Esophagus squamous epithelium (tissue), 5 donors: ENCODE measurements at regions not wholly inside any gene's neighbourhood (a gene's known extent, or its start where the extent isn't known, plus 50 kb on each side); places are given as distances from the start of the nearest gene placed in this dataset.

Experiments used
- DNase-seq: peaks from one replicate; lab custom pipeline; 2025; lab: John Stamatoyannopoulos, UW
- H3K27ac ChIP-seq, 4 donors: fragments of 200-600 bp; sonication (generic); one replicate each; pipeline ENCODE4 v1.5.1; 2016 to 2019; ENCODE audit warnings: mild to moderate bottlenecking in 1 of 4
- H3K27me3 ChIP-seq, 4 donors: fragments of 200-600 bp; sonication (generic); 1 replicate in 3 of 4; 2 replicates in 1 of 4; pipeline versions ENCODE4 v1.5.1 to v1.6.0; 2017 to 2021; ENCODE audit warnings: antibody characterized with exemption in 1 of 4
- H3K36me3 ChIP-seq, 3 donors: fragments of 200-600 bp; sonication (generic); one replicate each; pipeline ENCODE4 v1.5.1; 2016 to 2019
- H3K4me1 ChIP-seq, 3 donors: fragments of 200-600 bp; sonication (generic); one replicate each; pipeline ENCODE4 v1.5.1; 2017 to 2019
- H3K4me3 ChIP-seq, 4 donors: fragments of 200-600 bp; sonication (generic); 1 replicate in 3 of 4; 2 replicates in 1 of 4; pipeline ENCODE4 v1.5.1; 2016 to 2019; ENCODE audit warnings: mild to moderate bottlenecking in 2 of 4, moderate library complexity in 1 of 4
- H3K9me3 ChIP-seq, 3 donors: fragments of 200-600 bp; sonication (generic); one replicate each; pipeline ENCODE4 v1.5.1; 2016 to 2019
- POLR2A ChIP-seq, 4 donors: fragments of 450-650 bp; IDR thresholded peaks; one replicate each; pipeline ENCODE4 v1.6.1; 2017; ENCODE audit warnings: antibody characterized with exemption in 4 of 4, mild to moderate bottlenecking in 4 of 4, moderate library complexity in 3 of 4
- WGBS, 2 donors: methylation state at CpG; one replicate each; pipeline ENCODE4 v1.1.5; 2018; 5-methylcytosine and 5-hydroxymethylcytosine counted together
- intact Hi-C: fragments of 100-400 bp; cut with DNase I; formaldehyde crosslinking; loops from one replicate; pipeline ENCODE4 v1.15.0; 2022
- TF ChIP-seq, protein P1 (sequence below), 6 experiments: fragments of 450-650 bp in 4 of 6; fragments of 200-600 bp in 2 of 6; sonication (generic) in 2 of 6; IDR thresholded peaks; one replicate each; pipeline ENCODE4 v1.5.1; 2016 to 2019; ENCODE audit warnings: antibody characterized with exemption in 6 of 6, mild to moderate bottlenecking in 4 of 6, moderate library complexity in 4 of 6
- donor health status: DM: yes; HTN: yes; CAD: no.

DNA sequence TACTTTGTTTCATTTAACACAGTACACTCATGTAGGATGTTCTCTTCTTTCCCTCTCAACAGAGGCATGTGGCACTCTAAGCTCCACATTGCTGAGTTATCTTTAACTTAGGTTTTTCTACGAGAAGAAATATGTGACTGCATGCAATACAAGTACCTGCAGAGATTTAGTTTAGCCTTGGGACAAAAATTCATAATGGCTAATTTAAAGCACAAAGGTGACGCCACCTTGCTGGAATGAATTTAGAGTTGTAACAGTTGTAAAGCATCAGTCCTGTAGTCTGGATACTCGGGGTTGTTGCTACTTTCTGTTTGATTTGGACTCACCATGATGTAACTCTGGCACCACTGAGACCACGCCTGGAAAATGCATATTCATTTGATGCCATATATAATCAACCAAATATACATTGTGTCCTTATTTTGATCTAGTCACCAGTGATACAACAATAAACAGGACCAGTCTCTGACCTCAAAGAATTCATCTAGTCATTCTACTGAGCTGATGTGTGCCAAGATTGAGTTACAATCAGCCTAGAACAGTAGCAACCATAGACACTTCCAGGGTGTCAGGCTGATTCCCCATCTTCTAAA is 451.0 kb upstream of the ZFP42 start:
- H3K36me3 ChIP-seq = no peaks in the 10 kb centered on the region
- H3K4me3 ChIP-seq = no peak overlapping the region
- no peak for DNase-seq
- H3K27ac ChIP-seq = no peak overlapping the region
- H3K4me1 ChIP-seq = peaks cover 0 to 5% (median 0%) of the 10 kb centered on the region in 3 donors
- intact Hi-C loops = no loop called here
- TF ChIP-seq, protein P1, sequence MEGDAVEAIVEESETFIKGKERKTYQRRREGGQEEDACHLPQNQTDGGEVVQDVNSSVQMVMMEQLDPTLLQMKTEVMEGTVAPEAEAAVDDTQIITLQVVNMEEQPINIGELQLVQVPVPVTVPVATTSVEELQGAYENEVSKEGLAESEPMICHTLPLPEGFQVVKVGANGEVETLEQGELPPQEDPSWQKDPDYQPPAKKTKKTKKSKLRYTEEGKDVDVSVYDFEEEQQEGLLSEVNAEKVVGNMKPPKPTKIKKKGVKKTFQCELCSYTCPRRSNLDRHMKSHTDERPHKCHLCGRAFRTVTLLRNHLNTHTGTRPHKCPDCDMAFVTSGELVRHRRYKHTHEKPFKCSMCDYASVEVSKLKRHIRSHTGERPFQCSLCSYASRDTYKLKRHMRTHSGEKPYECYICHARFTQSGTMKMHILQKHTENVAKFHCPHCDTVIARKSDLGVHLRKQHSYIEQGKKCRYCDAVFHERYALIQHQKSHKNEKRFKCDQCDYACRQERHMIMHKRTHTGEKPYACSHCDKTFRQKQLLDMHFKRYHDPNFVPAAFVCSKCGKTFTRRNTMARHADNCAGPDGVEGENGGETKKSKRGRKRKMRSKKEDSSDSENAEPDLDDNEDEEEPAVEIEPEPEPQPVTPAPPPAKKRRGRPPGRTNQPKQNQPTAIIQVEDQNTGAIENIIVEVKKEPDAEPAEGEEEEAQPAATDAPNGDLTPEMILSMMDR (IDR thresholded peaks at IDR 0.05) = no peak
- no peak for TF ChIP-seq POLR2A (IDR thresholded peaks at IDR 0.05)
- no peaks in the 10 kb centered on the region for H3K27me3 ChIP-seq
- H3K9me3 ChIP-seq = no peaks in the 10 kb centered on the region
- 49 to 55% methylated on average over 4 of the region's 4 CpGs for whole genome bisulfite sequencing, 2 donors

DNA sequence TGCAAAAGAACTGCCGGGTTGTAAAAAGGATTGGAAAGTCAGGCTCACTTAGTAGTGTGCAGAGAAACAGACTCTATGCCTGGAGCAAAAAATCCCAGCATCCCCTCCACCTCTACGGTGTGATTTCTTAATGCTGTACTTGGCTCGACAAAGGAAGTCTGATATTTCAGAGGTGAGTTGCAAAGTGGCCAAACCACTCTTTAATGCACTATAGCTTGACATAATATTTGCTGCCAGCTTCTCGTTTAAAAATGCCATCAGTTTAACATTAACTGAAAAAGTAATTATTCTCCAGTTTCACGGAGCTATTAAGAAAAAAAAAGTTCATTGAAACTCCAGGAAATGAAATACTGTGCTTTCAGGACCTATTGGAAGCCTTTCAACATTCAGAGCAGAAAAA is 448.3 kb upstream of the ZFP42 start:
- WGBS, 2 donors = 9 to 21% methylated on average over 5 of the region's 5 CpGs
- Histone ChIP-seq H3K27ac (no peak overlapping the region), H3K9me3 (no peaks in the 10 kb centered on the region), H3K27me3 (no peaks in the 10 kb centered on the region), H3K4me1 (peaks cover 0 to 5% (median 0%) of the 10 kb centered on the region in 3 donors), H3K36me3 (no peaks in the 10 kb centered on the region), H3K4me3 (no peak overlapping the region)
- intact Hi-C loops = no loop called here
- TF ChIP-seq, protein P1 (IDR thresholded peaks at IDR 0.05) = no peak
- TF ChIP-seq POLR2A (IDR thresholded peaks at IDR 0.05) = no peak
- DNase-seq = no peak

DNA sequence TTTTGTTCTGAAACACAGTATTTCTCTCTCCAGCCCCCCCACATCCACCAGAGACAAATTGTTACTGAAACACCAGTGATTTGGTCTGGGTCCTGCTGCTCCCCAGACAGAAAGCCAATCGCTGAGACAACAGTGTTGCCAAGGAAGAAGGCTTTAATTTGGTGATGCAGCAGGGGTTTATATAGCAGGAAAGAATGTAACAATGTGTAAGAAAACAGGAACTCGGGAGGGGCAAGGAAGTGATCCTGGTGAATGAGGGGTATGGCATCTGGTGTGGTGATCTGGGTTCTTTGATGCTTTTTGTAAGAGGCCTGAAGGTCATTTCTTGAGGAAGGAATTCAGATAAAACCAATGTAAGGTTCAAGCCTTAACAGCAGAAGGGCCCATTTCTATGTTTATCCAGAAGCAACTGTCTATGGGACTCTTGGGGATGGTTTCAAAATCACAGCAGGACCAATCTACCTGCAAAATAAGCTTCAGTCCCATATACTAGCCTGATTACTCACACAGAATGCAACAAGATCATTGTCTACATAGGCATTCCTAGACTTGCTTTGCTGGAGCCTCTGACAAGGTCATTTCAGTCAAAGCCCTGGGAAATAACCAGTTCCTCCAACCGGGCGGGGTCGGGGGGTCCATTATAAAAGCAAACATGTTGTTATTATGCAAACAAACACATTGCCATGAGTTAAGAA is 445.2 kb upstream of the ZFP42 start:
- H3K36me3 ChIP-seq = no peaks in the 10 kb centered on the region
- no peak for DNase-seq
- no peak for TF ChIP-seq POLR2A (IDR thresholded peaks at IDR 0.05)
- TF ChIP-seq, protein P1 (IDR thresholded peaks at IDR 0.05) = no peak
- no peak overlapping the region for H3K27ac ChIP-seq
- H3K4me1 ChIP-seq = peaks cover 0 to 5% (median 0%) of the 10 kb centered on the region in 3 donors
- no peak overlapping the region for H3K4me3 ChIP-seq
- intact Hi-C loops = no loop called here
- H3K27me3 ChIP-seq = no peaks in the 10 kb centered on the region
- no peaks in the 10 kb centered on the region for H3K9me3 ChIP-seq
- WGBS, 2 donors = 78 to 85% methylated on average over 4 to 5 of the region's 5 CpGs

GRCh38 chr4:187552781-187553180 is 442.8 kb upstream of the ZFP42 start:
- no peaks in the 10 kb centered on the region for H3K27me3 ChIP-seq
- intact Hi-C loops = no loop called here
- no peaks in the 10 kb centered on the region for H3K9me3 ChIP-seq
- H3K27ac ChIP-seq = no peak overlapping the region
- no peak overlapping the region for H3K4me3 ChIP-seq
- no peak for DNase-seq
- H3K36me3 ChIP-seq = no peaks in the 10 kb centered on the region
- no peak for TF ChIP-seq POLR2A (IDR thresholded peaks at IDR 0.05)
- TF ChIP-seq, protein P1 (IDR thresholded peaks at IDR 0.05) = no peak
- WGBS, 2 donors = 79 to 82% methylated on average over 4 of the region's 4 CpGs
- H3K4me1 ChIP-seq = no peaks in the 10 kb centered on the region

GRCh38 chr4:187555174-187555573 is 440.4 kb upstream of the ZFP42 start:
- intact Hi-C loops = no loop called here

More at GRCh38 chr4:187555174-187555573, 440.4 kb upstream of the ZFP42 start:
- H3K36me3 ChIP-seq = no peaks in the 10 kb centered on the region
- no peak overlapping the region for H3K4me3 ChIP-seq
- no peak overlapping the region for H3K27ac ChIP-seq
- DNase-seq = no peak
- H3K27me3 ChIP-seq = no peaks in the 10 kb centered on the region
- no peaks in the 10 kb centered on the region for H3K4me1 ChIP-seq
- TF ChIP-seq, protein P1 (IDR thresholded peaks at IDR 0.05) = no peak
- TF ChIP-seq POLR2A (IDR thresholded peaks at IDR 0.05) = no peak
- no peaks in the 10 kb centered on the region for H3K9me3 ChIP-seq
